ENCODE measurements at regions not wholly inside any gene's neighbourhood (a gene's known extent, or its start where the extent isn't known, plus 50 kb on each side); places are given as distances from the start of the nearest gene placed in this dataset.
"Not testable (repeated sequence)": the region's sequence is repeated elsewhere in the genome, so short reads cannot be mapped to it uniquely, and the experiment has no call there.

GRCh38 chr1:185385991-185386390, 68.9 kb upstream of the IVNS1ABP start:
- Histone ChIP-seq H3K36me3 (replicated peaks; ENCODE audit: insufficient read depth, low read length) (no peaks in the 10 kb centered on the region), H3K27ac (ENCODE audit: low read length) (no peak overlapping the region)

DNA sequence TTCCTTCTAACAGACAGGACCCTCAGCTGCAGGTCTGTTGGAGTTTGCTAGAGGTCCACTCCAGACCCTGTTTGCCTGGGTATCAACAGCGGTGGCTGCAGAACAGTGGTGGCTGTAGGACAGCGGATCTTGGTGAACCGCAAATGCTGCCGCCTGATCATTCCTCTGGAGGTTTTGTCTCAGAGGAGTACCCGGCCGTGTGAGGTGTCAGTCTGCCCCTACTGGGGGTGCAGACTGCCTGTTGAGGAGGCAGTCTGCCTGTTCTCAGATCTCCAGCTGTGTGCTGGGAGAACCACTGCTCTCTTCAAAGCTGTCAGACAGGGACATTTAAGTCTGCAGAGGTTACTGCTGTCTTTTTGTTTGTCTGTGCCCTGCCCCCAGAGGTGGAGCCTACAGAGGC, 66.8 kb upstream of the IVNS1ABP start:
- not testable (repeated sequence) for H3K9me3 ChIP-seq (replicated peaks; ENCODE audit: insufficient read depth, low read length); H3K9ac ChIP-seq (ENCODE audit: low read length); DNase-seq; H4K20me1 ChIP-seq (ENCODE audit: insufficient read depth, low read length); H3K27me3 ChIP-seq (replicated peaks; ENCODE audit: insufficient read depth, low read length); H3K79me2 ChIP-seq (ENCODE audit: low read length); H3K4me1 ChIP-seq (ENCODE audit: low read length); H3F3A ChIP-seq (ENCODE audit: insufficient read depth, low read length); H2AFZ ChIP-seq (ENCODE audit: low read length); H3K4me3 ChIP-seq (ENCODE audit: low read length); H3K36me3 ChIP-seq (replicated peaks; ENCODE audit: insufficient read depth, low read length); H3K27ac ChIP-seq (ENCODE audit: low read length); H3K4me2 ChIP-seq (ENCODE audit: low read depth, low read length); H3K9me2 ChIP-seq (replicated peaks; ENCODE audit: insufficient read depth, low read length)

More at GRCh38 chr1:185385991-185386390, 68.9 kb upstream of the IVNS1ABP start:
- H3K4me3 ChIP-seq (ENCODE audit: low read length): no peak overlapping the region
- no peak overlapping the region for H3K4me2 ChIP-seq (ENCODE audit: low read depth, low read length)
- H3K9me3 ChIP-seq (replicated peaks; ENCODE audit: insufficient read depth, low read length): no peaks in the 10 kb centered on the region
- H3K27me3 ChIP-seq (replicated peaks; ENCODE audit: insufficient read depth, low read length): no peaks in the 10 kb centered on the region
- TF ChIP-seq EZH2phosphoT487 (IDR thresholded peaks at IDR 0.05; ENCODE audit: low read length) (no peak), EZH2 (optimal IDR thresholded peaks at IDR 0.05; ENCODE audit: low read depth, low read length) (no peak)
- DNase-seq: no peak
- H2AFZ ChIP-seq (ENCODE audit: low read length): no peak overlapping the region
- no peaks in the 10 kb centered on the region for H3K9me2 ChIP-seq (replicated peaks; ENCODE audit: insufficient read depth, low read length)
- H3F3A ChIP-seq (ENCODE audit: insufficient read depth, low read length): no peaks in the 10 kb centered on the region
- no peaks in the 10 kb centered on the region for H3K79me2 ChIP-seq (ENCODE audit: low read length)
- H3K4me1 ChIP-seq (ENCODE audit: low read length): no peaks in the 10 kb centered on the region
- no peaks in the 10 kb centered on the region for H4K20me1 ChIP-seq (ENCODE audit: insufficient read depth, low read length)
- no peak overlapping the region for H3K9ac ChIP-seq (ENCODE audit: low read length)

DNA sequence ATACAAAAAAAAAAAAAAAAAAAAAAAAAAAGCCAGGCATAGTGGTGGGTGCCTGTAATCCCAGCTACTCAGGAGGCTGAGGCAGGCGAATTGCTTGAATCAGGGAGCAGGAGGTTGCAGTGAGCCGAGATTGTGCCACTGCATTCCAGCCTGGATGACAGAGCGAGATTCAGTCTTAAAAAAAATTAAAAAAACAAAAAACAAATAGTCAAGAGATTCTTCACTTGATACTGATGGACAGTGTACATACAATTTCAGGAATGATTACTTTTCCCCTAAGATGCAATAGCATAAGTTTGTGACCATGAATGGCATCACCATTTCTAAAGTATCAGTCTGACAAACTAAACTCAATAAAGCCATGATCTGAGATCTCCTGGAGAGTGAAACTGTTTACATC, 60.8 kb upstream of the IVNS1ABP start:
- Histone ChIP-seq H3K9me3 (replicated peaks; ENCODE audit: insufficient read depth, low read length) (no peaks in the 10 kb centered on the region), H3K36me3 (replicated peaks; ENCODE audit: insufficient read depth, low read length) (no peaks in the 10 kb centered on the region), H3K4me3 (ENCODE audit: low read length) (no peak overlapping the region), H3K4me2 (ENCODE audit: low read depth, low read length) (no peak overlapping the region), H3K27ac (ENCODE audit: low read length) (no peak overlapping the region), H3K79me2 (ENCODE audit: low read length) (no peaks in the 10 kb centered on the region), H3F3A (ENCODE audit: insufficient read depth, low read length) (no peaks in the 10 kb centered on the region), H2AFZ (ENCODE audit: low read length) (no peak overlapping the region), H3K9ac (ENCODE audit: low read length) (no peak overlapping the region), H3K27me3 (replicated peaks; ENCODE audit: insufficient read depth, low read length) (no peaks in the 10 kb centered on the region), H3K9me2 (replicated peaks; ENCODE audit: insufficient read depth, low read length) (no peaks in the 10 kb centered on the region), H4K20me1 (ENCODE audit: insufficient read depth, low read length) (no peaks in the 10 kb centered on the region), H3K4me1 (ENCODE audit: low read length) (no peaks in the 10 kb centered on the region)
- no peak for DNase-seq
- no peak for TF ChIP-seq EZH2 (optimal IDR thresholded peaks at IDR 0.05; ENCODE audit: low read depth, low read length)
- TF ChIP-seq, protein P1, sequence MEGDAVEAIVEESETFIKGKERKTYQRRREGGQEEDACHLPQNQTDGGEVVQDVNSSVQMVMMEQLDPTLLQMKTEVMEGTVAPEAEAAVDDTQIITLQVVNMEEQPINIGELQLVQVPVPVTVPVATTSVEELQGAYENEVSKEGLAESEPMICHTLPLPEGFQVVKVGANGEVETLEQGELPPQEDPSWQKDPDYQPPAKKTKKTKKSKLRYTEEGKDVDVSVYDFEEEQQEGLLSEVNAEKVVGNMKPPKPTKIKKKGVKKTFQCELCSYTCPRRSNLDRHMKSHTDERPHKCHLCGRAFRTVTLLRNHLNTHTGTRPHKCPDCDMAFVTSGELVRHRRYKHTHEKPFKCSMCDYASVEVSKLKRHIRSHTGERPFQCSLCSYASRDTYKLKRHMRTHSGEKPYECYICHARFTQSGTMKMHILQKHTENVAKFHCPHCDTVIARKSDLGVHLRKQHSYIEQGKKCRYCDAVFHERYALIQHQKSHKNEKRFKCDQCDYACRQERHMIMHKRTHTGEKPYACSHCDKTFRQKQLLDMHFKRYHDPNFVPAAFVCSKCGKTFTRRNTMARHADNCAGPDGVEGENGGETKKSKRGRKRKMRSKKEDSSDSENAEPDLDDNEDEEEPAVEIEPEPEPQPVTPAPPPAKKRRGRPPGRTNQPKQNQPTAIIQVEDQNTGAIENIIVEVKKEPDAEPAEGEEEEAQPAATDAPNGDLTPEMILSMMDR (IDR thresholded peaks at IDR 0.05; ENCODE audit: low read length): no peak
- TF ChIP-seq EZH2phosphoT487 (IDR thresholded peaks at IDR 0.05; ENCODE audit: low read length): no peak

DNA sequence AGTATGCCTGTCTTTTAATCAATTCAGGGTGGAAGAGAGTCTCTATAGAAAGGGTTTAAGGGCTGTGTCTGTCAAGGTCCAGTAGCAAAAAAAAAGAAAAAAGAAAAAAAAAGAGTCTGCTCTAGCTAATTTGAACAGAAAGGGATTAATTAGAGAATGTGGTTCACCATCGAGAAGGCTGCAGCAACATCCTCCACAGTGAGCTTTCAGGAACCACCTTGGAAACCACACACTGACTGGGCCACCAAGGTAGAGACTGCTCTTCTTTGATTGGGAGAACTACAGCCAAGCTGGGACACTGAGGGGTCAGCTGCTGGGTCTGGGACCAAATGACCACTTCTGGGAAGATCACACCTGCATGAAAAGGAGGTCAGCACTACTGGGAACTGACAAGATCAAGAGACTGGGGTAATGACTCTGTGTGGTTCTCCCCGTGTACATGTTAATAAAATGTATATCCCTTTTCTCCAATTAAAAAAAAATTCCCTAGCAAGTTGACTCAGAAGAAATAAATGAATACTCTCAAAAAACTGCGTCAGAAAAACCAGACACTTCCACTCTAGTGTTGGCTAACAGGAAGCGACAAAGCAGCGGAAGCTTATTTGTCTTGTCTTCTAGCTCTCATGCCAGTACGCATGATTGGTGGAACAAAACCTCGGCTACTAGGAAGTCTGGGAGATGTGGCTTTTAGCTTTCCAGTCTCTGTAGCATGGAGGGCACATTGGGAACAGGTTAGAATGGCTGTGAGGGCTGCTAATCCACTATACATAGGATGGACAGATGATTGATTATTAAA, 60.0 kb upstream of the IVNS1ABP start:
- no peak overlapping the region for H3K9ac ChIP-seq (ENCODE audit: low read length)
- no peaks in the 10 kb centered on the region for H4K20me1 ChIP-seq (ENCODE audit: insufficient read depth, low read length)
- H3K9me2 ChIP-seq (replicated peaks; ENCODE audit: insufficient read depth, low read length): no peaks in the 10 kb centered on the region
- H2AFZ ChIP-seq (ENCODE audit: low read length): no peak overlapping the region
- no peak overlapping the region for H3K4me3 ChIP-seq (ENCODE audit: low read length)
- DNase-seq: no peak
- H3K4me1 ChIP-seq (ENCODE audit: low read length): no peaks in the 10 kb centered on the region
- H3K27me3 ChIP-seq (replicated peaks; ENCODE audit: insufficient read depth, low read length): no peaks in the 10 kb centered on the region
- no peak overlapping the region for H3K27ac ChIP-seq (ENCODE audit: low read length)
- H3K79me2 ChIP-seq (ENCODE audit: low read length): no peaks in the 10 kb centered on the region
- no peaks in the 10 kb centered on the region for H3K36me3 ChIP-seq (replicated peaks; ENCODE audit: insufficient read depth, low read length)
- H3K9me3 ChIP-seq (replicated peaks; ENCODE audit: insufficient read depth, low read length): no peaks in the 10 kb centered on the region
- TF ChIP-seq EZH2phosphoT487 (IDR thresholded peaks at IDR 0.05; ENCODE audit: low read length) (no peak), EZH2 (optimal IDR thresholded peaks at IDR 0.05; ENCODE audit: low read depth, low read length) (no peak)
- TF ChIP-seq, protein P1 (IDR thresholded peaks at IDR 0.05; ENCODE audit: low read length): no peak
- H3K4me2 ChIP-seq (ENCODE audit: low read depth, low read length): no peak overlapping the region
- H3F3A ChIP-seq (ENCODE audit: insufficient read depth, low read length): no peaks in the 10 kb centered on the region
